IPS-15b (cell line): ENCODE measurements at regions not wholly inside any gene's neighbourhood (a gene's known extent, or its start where the extent isn't known, plus 50 kb on each side); places are given as distances from the start of the nearest gene placed in this dataset.

Source experiments
- H3K27me3 ChIP-seq: one replicate; pipeline ENCODE4 v1.6.1; 2013; ENCODE audit warnings: low read length; ENCODE audit not compliant: control insufficient read depth, insufficient read depth
- H3K36me3 ChIP-seq: one replicate; pipeline ENCODE4 v1.6.1; 2013; ENCODE audit warnings: low read length; ENCODE audit not compliant: control insufficient read depth, insufficient read depth
- H3K4me1 ChIP-seq: one replicate; pipeline ENCODE4 v1.6.1; 2013; ENCODE audit warnings: mild to moderate bottlenecking, low read length; ENCODE audit not compliant: control insufficient read depth, insufficient read depth
- H3K4me3 ChIP-seq: one replicate; pipeline ENCODE4 v1.5.1; 2013; ENCODE audit warnings: low read depth, low read length
- H3K9ac ChIP-seq: one replicate; pipeline ENCODE4 v1.6.1; 2013; ENCODE audit warnings: low read depth, mild to moderate bottlenecking, low read length
- H3K9me3 ChIP-seq: one replicate; pipeline ENCODE4 v1.6.1; 2013; ENCODE audit warnings: mild to moderate bottlenecking, low read length; ENCODE audit not compliant: control insufficient read depth, insufficient read depth

DNA sequence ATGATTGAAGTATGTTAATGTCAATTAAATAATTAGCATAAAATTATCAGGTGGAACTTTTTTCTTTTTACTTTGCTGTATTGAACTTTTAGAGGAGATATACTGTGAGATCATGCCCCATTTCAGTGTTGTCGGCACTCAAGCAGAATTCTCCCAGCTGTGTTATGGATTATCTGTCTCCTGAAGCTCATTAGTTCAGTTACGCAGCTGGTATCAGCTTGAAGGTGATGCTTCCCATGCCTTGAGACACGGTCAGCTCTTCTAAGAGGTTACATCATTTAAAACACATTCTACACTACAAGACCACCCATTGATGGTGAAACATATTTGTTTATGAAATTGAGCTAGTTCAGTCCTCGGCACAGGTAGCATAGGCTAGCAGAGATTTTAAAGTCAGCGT, 68.9 kb upstream of the PHACTR2 start:
- no peaks in the 10 kb centered on the region for H3K27me3 ChIP-seq
- no peaks in the 10 kb centered on the region for H3K36me3 ChIP-seq
- H3K9ac ChIP-seq, result no peak overlapping the region
- no peak overlapping the region for H3K4me3 ChIP-seq
- H3K4me1 ChIP-seq, result peaks cover 7% of the 10 kb centered on the region
- no peaks in the 10 kb centered on the region for H3K9me3 ChIP-seq

DNA sequence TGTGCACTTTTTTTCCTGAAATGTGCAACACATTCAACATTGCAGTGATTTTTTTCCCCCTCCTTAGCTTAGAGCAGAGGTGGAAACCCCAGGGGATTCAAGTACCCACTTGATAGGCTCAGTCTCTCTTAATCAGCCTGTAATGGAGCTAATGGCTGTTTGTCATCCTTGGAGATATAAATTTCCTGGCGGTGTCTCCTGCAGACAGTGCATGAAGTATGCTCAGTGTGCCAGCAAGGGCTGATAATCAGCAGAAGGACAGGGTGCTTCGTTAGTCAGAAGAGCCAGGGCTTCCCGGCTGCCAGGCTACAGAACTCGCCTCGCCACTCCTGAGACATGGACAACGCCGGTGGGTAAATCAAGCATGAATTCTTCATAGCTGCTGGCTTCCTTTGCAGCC, 69.8 kb upstream of the PHACTR2 start:
- no peaks in the 10 kb centered on the region for H3K9me3 ChIP-seq

DNA sequence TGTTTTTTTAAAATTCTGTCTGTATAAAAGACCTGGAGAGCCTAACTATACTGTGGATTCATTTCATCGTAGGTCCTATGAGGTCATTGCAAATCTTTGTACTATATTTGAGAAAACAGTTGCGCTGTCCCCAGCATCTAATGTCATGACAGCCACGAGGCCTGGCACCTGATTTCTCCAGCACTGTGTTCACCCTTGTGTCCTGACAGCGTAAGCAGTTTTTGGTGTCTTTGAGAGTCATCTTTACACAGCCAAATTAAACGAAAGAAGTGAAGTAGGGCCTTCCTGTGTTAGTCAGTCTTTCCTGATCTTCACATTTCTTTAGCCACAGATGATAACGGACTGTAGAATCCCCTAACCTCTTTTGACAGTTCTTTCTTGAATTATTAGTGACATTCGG, 70.6 kb upstream of the PHACTR2 start:
- Histone ChIP-seq H3K4me3 (no peak overlapping the region), H3K4me1 (peaks cover 7% of the 10 kb centered on the region), H3K27me3 (no peaks in the 10 kb centered on the region), H3K36me3 (no peaks in the 10 kb centered on the region), H3K9ac (no peak overlapping the region), H3K9me3 (no peaks in the 10 kb centered on the region)

More for the DNA sequence above, 69.8 kb upstream of the PHACTR2 start:
- no peaks in the 10 kb centered on the region for H3K27me3 ChIP-seq
- no peak overlapping the region for H3K4me3 ChIP-seq
- H3K36me3 ChIP-seq, result no peaks in the 10 kb centered on the region
- peaks cover 7% of the 10 kb centered on the region for H3K4me1 ChIP-seq
- no peak overlapping the region for H3K9ac ChIP-seq

DNA sequence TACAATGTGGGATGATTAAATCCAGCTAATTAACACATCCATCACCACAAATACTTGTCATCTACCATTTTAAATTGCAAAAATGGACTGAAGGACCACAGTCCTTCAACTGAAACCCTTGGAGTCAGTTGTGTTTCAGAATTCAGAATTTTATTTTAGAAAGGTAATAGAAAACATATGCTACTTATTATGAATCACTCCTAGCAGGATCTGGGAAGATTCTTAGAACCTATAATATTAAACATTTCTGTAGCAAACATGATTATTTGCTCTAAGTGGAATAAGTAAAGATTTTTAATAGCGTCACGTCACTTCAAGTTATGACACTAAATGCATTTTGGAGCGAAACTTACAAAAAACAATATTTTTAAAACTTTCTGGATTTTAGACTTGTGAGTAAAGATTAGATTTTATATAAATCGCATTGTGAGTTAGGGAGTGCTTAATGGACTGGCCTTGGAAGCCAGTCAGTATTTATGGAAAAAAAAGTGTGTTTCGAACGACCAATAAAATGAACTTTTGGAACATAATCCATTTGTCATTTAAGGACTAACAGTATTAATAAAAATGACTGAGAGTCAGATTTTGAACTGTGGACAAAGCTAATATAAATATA, 71.8 kb upstream of the PHACTR2 start:
- no peaks in the 10 kb centered on the region for H3K9me3 ChIP-seq
- no peaks in the 10 kb centered on the region for H3K27me3 ChIP-seq
- H3K9ac ChIP-seq, result no peak overlapping the region
- H3K4me3 ChIP-seq, result no peak overlapping the region
- no peaks in the 10 kb centered on the region for H3K36me3 ChIP-seq
- peaks cover 7% of the 10 kb centered on the region for H3K4me1 ChIP-seq

DNA sequence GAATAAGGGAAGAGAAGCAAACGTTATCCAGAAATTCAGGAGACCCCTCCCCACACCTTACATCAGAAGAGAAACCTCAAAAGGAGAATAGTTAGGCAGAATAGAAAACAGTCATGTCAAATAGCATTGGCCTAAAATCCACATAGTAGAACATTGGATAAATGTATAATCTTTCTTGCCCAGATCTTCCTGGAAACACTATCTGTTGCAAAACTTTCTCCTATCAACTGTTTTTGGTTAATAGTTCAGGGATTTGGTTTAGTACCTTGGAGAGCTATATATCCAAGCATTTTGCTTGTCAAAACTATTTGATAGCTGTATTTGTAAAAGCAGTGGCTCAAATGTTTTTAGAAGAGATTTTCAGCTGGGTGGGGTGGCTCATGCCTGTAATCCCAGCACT, 74.3 kb upstream of the PHACTR2 start:
- Histone ChIP-seq H3K36me3 (no peaks in the 10 kb centered on the region), H3K9ac (no peak overlapping the region), H3K4me1 (peaks cover 6% of the 10 kb centered on the region), H3K27me3 (no peaks in the 10 kb centered on the region), H3K9me3 (no peaks in the 10 kb centered on the region), H3K4me3 (no peak overlapping the region)

DNA sequence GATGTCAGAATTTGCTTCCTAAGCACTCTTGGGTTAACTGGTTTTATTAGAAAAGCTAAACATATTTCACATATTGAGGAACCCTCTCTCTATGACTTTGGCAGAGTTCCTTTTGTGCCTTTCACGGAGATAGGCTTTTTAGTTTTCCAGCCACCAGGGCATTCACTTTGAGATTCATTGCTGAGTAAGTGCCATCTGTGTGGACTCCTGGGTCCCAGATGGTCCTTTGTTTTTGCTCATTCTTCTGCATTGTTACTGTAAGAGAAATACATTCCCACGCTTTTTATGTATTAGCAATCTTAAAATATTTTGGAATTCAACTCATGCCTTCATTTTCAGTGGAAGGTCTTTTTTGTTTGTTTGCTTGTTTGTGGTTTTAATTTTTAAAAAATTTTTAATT, 76.3 kb upstream of the PHACTR2 start:
- no peaks in the 10 kb centered on the region for H3K9me3 ChIP-seq
- H3K27me3 ChIP-seq, result no peaks in the 10 kb centered on the region
- H3K36me3 ChIP-seq, result no peaks in the 10 kb centered on the region
- H3K4me1 ChIP-seq, result no peaks in the 10 kb centered on the region
- H3K4me3 ChIP-seq, result no peak overlapping the region
- H3K9ac ChIP-seq, result no peak overlapping the region

DNA sequence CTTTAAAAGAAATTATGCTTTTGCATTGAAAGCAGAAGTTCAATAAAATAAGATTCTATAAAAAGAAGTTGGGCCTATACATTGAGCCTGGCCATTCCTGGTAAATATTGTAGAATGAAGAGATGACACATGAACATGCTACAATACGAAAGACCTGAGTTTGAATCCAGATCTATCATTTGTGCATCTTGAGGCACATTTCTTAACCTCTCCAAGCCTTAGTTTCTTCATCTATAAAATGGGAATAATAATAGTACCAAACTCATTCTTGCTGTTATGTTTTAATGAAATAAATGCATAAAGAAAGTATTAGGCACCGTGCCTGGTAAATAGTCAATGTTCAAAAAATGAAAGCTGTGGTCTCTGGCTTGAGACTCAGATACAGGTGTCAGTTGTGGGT, 76.9 kb upstream of the PHACTR2 start:
- Histone ChIP-seq H3K4me1 (no peaks in the 10 kb centered on the region), H3K36me3 (no peaks in the 10 kb centered on the region), H3K9ac (no peak overlapping the region), H3K4me3 (no peak overlapping the region), H3K9me3 (no peaks in the 10 kb centered on the region), H3K27me3 (no peaks in the 10 kb centered on the region)

DNA sequence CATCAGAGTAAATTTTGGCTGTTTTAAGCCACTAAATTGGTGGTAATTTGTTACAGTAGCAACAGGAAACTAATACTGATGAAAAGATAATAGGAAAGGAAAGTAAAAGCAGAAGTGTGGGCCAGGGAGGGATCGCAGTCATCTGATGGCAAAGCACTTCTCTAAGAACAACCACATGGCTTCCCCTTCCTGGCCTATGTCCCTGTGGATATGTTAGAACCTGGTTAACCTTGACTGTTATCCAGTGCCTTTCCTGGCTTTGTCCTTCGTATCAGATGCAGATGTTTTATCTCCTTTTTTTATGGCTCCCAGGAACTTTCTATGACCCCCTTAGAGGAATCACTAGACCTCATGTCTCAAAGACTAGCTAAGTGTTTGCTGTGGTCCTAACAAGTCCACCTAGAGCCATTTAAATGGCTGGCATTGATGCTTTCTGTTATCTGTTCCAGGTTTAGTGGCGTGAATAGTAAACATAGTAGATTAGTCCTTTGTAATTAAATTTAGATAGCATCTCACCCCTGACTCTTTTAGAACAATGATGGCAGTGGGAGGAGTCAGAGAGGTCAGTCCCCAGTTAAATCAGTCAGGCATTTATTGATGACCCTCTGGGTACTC, 79.2 kb upstream of the PHACTR2 start:
- Histone ChIP-seq H3K4me3 (no peak overlapping the region), H3K9me3 (no peaks in the 10 kb centered on the region), H3K9ac (no peak overlapping the region), H3K27me3 (no peaks in the 10 kb centered on the region), H3K36me3 (no peaks in the 10 kb centered on the region), H3K4me1 (no peaks in the 10 kb centered on the region)

DNA sequence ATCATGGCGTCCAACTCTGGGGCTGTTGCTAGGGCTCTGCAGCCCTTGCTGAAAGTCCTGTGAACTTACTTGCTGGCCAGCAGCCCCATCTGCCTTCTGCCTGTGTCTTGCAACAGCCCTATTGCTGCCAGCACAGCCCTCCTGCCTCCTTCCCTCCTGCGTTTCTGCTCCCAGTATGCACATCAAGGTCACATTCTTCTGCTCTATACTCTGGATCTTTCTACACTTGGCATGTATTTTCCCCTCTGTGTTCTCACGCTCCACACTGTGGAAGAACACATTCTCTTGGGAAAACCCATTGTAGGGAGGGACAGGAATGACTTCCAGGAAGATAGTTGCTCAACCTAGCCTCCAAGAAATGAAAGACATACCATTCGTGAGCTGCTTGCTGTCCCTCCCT, 80.9 kb upstream of the PHACTR2 start:
- Histone ChIP-seq H3K4me3 (no peak overlapping the region), H3K9ac (no peak overlapping the region), H3K36me3 (no peaks in the 10 kb centered on the region), H3K4me1 (no peaks in the 10 kb centered on the region), H3K27me3 (no peaks in the 10 kb centered on the region), H3K9me3 (no peaks in the 10 kb centered on the region)

DNA sequence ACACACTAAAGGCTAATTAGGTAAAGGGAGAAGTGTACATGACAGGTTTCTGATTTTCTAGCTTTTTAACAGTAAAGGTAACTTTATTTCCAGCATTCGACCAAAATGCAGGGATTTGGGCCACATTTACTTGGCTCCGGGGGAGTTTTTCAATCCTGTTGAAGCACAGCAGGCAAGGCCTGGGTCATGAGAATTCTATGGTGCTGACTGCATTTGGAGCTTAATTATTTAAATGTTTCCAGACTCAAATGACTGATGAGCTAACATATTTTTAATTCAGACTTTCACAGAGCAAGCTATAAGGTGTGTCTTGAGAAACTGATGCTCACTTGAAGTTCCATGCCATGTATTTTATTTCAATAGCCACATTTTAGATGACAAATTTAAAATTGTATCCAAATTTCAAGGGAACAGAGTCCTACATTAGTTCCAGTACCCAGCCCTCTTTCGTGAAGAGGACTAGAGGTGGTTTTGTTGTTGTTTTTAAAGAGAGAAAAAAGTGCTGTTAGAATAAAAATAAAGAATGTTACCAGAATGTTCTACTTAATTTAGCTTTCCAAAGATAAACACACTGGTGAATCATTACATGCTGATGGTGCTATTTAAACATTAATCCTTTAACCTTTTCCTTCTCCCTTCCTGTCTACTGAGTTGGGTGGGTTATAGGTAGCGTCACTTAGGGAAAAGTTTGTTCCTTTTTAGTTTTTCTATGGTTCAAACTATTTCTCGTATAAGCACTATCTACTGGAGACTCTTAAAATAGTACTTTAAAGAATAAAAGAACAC, 82.3 kb upstream of the PHACTR2 start:
- H3K27me3 ChIP-seq, result no peaks in the 10 kb centered on the region

DNA sequence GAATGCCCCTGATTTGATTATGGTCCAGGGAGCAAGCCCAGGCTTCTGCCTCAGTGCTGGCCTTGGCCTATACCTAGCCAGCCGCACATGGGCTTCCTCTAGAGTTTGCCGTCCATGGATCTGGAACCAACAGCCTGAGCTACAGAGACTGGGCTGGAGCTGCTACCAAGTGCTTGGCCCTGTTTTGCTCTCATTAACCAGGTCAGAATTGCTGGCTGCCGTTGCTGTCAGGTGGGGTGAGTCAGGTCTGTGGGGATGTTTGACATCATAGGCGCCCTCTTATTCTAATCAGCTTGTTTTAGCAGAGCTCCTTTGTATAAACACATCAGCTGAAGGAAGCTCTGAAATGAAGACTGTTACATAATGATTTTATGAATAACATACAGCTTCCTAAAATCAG, 83.1 kb upstream of the PHACTR2 start:
- Histone ChIP-seq H3K36me3 (no peaks in the 10 kb centered on the region), H3K4me3 (no peak overlapping the region), H3K9ac (no peak overlapping the region), H3K27me3 (no peaks in the 10 kb centered on the region), H3K9me3 (no peaks in the 10 kb centered on the region), H3K4me1 (no peaks in the 10 kb centered on the region)

More for the DNA sequence above, 82.3 kb upstream of the PHACTR2 start:
- Histone ChIP-seq H3K36me3 (no peaks in the 10 kb centered on the region), H3K9ac (peak overlapping the region; percentile 20), H3K9me3 (no peaks in the 10 kb centered on the region), H3K4me1 (no peaks in the 10 kb centered on the region), H3K4me3 (no peak overlapping the region)

DNA sequence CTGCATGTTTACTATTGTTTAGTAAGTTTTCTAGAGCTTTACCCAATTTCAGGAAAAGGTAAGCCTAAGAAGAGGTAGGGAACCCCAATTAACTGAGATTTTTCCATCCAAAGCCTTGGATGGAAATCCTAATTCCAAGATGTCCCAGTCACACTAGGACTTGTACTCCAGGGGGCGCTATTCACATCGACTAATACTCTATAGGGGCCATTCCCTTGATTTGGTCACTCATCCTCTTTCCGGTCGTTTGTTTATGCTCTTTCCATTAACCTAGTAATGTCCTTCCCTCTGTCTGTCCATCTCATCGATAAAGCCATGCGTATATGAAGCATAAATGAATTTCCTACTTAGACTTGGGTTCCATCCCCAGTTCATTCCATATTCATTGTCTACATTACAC, 80.8 kb upstream of the FUCA2 start:
- Histone ChIP-seq H3K36me3 (no peaks in the 10 kb centered on the region), H3K4me1 (no peaks in the 10 kb centered on the region), H3K9me3 (no peaks in the 10 kb centered on the region), H3K4me3 (no peak overlapping the region), H3K27me3 (no peaks in the 10 kb centered on the region), H3K9ac (no peak overlapping the region)
